GM21737 (cell line): ENCODE measurements at regions not wholly inside any gene's neighbourhood (a gene's known extent, or its start where the extent isn't known, plus 50 kb on each side); places are given as distances from the start of the nearest gene placed in this dataset.

Source experiments
- ATAC-seq: cut with Tn5 transposase; IDR thresholded peaks from one replicate; pipeline ENCODE4 v1.9.1; 2021; ENCODE audit warnings: mild to moderate bottlenecking, moderate library complexity; ENCODE audit not compliant: unreplicated experiment

DNA sequence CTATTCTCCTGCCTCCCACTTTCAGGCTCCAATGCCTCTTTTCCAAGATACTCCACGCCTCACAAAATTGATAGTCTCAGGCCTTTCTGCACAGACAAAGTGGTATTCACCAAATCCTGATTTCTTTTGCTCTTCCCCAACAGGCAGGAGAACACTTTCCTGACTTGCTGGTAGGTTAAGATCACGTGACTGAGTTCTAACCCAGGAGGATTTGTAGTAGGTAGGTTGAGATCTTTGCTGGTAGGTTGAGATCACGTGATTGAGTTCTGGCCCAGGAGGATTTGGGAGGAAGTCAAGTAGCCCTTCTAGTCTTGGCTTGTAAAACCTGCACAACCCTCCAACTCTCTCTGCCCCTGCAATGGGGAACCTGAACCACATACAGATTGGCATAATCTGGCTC, 741.5 kb downstream of the TYW1 start:
- ATAC-seq: no peak

DNA sequence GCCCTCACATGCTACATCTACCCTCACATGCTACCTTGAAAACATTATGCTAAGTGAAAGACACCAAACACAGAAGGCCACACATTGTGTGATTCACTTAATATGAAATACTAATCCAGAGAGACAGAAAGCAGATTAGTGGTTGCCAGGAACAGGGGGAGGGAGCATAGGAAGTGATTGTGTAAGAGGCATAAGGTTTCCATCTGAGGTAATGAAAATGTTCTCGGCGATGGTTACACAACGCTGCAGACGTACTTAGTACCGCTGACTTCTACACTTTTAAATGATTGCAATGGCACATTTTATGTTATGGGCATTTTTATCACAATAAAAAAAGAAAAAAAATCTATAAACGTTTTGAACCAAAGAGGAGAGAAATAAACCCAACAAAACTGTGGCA, 742.3 kb downstream of the TYW1 start:
- no peak for ATAC-seq

DNA sequence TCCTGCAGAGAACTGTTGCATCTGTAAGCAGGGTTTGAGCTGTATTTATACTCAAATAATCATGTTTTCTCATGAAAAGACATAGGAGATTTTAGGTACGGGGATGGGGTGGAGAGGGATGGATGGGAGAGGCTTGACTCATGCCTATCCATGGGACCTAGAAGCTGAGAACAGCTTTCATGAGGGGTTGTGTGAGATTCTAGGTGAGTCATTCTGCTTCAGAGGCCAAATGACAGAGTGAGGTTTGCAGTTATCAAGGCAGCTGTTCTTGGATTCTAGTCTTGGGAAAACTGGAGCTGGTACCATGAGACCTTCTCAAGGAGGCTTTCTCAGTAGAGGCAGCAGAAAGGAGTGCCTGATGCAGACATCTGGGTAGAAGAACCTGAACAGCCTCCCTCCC, 746.9 kb downstream of the TYW1 start:
- ATAC-seq: no peak

DNA sequence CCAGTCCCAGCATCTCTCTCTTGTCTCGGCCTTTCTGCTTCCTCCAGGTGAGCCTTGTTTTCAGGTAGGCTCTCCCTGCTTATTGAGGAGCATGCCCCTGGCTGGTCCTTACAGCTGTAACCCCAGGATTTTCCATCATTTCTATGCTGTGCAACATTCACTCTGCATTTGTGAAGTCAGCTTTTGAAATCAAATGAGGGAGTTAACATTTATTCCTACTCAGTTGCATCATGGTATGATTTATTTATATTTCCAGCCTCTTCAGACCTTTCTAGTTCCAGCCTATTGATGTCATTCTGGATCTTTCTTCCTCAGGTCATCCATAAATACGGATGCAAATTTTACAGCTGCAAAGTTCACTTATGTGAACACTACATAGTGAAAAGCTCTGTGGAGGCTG, 755.6 kb downstream of the TYW1 start:
- ATAC-seq: no peak

DNA sequence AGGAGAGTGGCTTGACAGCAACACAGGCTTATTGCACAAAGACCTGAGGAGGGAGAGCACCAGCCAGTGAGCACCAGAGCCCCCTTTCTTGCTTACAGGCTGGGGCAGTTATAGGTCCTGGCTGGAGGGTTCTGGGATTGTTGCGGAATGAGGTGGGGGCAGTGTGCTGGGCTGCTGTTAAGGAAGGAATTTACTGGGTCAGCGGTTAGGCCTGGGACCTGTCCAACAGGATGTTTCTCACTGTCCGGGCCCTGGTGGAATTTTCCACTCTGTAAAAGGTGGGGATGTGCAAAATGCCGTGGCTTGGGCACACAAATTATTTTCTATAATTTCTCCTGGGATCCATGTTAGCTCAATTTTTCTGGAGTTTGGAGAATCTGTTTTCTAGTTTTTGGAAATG, 757.3 kb downstream of the TYW1 start:
- ATAC-seq: no peak

DNA sequence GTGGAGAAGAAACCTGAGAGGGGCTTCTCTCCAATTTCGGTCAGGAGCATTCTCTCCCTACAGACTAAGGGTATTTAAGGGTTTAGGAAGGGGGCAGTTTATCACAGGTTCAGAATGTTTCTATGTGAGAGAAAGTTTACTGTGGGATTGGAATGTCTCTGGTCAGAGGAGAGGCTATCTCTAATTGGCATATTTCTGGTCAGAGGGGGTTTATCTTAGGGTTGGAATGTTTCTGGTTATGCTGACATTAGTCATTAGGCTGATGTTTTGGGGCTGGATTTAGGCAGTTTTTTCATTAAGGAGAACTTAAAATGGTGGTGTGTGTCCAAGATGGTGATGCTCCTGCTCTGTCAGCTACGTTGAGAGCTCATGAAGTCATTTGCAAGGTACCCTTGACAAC, 758.0 kb downstream of the TYW1 start:
- ATAC-seq: no peak

DNA sequence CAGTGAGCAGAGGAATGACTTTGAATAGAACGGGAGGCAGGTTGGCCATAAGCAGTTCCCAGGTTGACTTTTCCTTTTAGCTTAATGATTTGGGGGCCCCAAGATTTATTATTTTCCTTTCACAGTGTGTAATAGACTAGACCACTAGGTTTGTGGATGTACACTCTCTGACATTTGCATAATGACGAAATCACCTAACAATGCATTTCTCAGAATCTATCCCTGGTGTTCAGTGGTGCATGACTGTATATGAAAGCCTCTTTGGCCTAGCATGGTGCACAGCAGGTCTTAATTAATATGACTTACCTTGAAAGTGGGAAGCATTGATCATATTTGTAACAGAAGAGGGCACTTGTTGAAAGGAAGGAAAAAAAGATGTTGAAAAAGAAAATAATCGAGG, 761.9 kb downstream of the TYW1 start:
- no peak for ATAC-seq

DNA sequence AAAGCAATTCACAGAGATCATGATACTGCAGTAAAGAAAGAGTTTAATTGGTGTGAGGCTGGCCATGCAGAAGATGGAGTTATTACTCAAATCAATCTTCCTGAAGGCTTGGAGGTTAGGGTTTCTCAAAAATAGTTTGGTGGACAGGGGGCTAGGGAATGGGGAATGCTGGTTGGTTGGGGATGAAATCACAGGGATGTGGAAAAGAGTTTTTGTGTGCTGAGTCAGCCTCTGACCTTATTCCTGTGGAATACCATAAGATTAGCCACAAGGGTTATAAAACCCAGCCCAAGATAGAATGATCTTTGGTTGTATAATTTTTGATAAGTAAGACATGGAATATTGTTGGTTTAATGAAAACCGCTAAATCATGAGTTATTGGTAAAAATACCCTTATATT, 764.3 kb downstream of the TYW1 start:
- no peak for ATAC-seq

DNA sequence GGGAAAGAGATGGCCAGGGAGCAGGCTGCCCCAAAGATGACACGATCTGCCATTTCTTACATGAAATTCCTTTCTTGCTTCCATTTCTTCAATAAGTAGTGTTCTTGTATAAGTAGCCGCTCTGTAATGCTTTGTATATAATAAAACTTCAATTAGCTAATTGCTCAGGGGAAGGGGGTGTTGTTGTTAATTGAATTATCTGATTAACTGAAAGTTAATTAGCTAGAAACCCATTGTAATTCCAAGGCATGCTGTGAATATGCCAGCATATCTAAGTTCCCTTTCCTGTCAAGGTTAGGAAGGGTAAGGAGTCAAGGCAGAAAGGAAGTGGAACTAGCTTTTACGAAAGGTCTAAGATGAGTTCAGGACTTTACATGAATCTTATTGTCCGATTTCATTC, 765.9 kb downstream of the TYW1 start:
- ATAC-seq: no peak

DNA sequence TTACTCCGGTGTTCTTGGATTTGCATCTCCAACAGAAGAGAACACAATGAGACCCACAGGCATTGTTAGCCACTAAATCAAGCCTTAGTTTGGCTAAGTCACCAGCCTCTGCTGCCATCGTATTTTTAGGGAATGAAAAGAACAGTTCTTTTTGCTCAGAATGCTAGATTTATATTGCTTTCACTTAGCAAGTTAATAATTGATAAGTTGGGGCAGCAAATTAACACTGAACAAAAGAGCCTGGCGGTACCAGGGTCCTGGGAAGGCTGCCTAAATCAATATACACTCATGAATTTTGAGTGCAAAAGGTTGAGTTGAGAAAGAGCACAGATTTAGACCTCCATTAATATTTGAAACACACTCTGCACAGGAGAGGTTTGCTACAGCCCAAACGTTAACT, 767.7 kb downstream of the TYW1 start:
- no peak for ATAC-seq

DNA sequence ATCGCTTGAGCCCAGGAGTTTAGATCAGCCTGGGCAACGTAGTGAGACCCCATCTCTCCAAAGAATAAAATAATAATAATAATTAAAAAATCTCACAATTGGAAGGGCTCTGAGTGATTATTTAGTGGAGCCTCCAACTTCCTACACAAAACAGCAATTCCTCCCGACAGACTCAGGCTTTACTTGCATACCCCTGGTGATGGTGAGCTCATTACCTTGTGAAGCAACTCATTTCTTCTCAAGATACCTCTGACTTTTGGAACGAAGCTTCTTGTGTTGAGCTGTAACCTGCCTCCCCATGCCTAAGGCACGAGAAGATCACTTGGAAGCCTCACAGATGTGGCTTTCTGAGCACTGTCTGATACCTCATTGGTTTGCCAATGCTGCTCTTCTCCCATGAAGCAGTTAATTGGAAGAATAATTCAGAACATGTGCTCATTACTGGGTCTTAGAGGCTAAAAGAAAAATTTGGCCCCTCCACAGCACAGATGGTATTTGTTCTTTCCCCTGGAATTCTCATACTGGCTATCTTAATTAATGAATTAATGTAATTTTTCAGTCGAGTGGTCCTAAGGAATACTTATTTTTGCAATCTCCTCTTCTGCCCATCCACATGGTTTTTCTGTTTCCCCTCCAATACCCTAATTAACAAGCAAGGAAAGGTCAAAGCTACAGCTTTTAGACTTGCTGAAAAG, 769.0 kb downstream of the TYW1 start:
- no peak for ATAC-seq

DNA sequence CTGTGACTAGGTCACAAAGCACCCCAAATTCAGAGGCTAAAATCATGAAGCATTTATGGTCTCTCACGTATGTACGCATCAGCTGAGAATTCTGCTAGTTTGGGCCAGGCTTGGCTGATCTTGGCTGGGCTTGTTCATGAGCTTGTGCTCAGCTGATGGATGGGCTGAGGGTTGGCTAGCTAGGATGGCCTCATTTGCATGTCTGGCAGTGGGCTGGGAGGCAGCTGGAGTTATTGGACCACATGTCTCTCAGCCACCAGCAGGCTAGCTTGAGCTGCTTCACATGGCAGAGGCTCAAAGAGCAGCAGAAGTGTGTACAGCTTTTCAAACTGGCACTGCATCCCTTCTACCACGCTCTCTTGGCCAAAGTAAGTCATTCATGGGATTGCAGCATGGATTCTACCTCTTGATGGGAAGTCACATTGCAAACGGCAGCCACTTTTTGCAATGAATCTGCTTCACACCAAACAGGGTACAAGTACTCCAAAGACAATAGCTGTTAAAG, 770.3 kb downstream of the TYW1 start:
- no peak for ATAC-seq

DNA sequence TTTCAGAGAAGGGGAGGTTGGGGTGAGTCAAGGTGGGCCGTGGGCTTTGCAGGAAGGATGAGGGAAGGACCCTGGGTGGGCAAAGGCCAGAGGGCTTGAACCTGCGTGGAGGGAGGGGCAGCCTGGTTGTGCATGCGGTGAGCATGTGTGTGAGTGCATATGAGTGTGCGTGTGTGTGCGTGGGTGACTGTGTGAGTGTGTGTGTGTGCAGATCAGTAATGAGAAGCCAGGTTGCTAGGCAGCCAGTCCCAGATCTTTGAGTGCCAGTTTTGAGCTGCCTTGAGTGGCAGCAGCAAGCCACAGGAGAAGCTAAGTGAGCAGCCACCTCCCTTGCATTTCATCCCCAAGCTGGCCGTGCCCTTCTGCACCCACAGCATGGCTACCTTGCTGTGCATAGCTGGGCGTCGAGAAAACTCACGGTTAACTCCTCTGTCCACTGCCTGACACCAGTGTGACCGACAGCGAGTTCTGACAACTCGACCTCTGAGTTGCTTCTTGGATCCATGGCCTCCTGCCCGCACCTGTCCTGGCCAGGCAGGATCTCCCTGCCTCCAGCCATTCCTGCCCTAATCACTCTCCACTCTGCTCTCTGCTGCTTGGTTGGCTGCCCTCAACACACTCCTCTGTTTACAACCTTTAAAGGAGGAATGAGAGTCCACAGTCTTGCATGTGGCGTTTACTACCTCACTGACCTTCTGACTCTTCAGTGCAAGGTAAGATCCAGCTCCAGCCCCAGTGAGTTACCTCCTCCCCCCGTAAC, 775.4 kb downstream of the TYW1 start:
- ATAC-seq: no peak

DNA sequence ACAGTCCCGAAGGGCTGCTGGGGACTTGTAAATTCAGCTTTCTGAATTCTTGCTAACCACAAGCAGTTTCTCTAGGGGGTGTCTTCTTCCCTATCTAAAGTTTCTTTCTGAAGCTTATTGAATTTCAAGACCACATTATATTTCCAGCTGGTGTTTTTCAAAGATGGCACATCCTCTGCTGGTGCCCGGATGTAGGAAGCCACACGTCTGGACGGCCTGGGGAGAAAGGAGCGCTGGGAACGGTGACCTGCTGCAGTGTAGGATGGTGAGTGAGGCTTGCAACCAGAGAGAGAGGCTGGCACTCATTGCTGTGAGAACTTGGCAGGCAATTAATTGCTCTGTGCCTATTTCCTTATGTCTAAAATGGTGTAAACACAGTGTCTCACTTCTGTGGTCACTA, 776.4 kb downstream of the TYW1 start:
- no peak for ATAC-seq

DNA sequence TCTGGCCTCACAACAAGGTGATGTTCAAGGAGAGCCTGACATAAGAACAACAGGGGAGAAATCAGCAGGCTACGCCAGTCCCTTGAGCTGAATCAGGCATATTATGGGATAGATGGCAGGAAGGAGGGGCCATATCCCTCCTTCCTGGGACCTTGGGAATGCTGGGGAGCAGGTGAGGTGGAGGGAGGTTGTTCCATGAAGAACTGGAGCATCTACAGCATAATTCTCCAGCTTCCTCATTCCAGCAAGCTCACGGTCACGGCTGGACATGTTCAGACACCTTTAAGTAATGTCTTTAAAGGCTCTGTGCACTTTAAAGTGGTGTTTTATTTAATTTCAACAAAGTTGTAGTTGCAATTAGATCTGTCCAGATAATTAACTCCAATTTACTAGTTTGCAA, 780.5 kb downstream of the TYW1 start:
- no peak for ATAC-seq

DNA sequence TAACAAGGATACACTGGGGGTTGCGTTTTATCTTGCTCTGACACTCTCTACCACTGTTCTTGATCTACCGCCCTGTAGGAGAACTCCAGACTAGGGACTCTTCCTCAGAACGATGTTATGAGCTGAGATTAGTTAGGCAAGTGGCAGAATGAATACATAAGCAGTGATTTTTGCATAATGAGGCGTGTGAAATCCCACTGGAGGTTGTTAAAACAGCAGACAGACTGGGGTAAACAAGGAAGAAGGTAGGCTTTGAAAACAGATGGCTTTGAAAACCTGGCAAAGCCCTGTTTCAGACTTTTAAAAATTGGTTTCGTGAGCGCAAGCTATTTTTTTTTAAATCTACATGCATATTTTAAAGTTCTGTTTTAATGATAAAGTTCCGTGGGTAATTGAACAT, 785.2 kb downstream of the TYW1 start:
- no peak for ATAC-seq

DNA sequence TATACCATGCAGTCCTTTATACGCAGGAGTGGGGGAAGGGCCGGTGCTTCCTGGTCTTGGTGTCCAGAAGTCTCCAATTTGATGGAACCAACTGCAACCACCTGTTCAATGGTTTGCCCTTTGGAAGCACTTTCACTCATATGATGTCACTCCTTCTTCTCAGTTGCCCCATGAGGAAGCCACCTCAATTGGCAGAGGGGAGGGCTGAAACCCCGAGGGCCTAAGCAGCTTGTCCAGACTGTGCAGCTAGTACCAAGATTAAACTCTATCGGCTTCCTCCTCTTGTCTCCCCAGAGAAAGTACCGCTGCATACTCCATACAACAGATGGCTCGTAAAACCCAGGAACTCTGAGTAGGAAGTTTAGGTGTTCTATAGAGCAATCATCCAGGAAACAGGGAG, 789.4 kb downstream of the TYW1 start:
- no peak for ATAC-seq

DNA sequence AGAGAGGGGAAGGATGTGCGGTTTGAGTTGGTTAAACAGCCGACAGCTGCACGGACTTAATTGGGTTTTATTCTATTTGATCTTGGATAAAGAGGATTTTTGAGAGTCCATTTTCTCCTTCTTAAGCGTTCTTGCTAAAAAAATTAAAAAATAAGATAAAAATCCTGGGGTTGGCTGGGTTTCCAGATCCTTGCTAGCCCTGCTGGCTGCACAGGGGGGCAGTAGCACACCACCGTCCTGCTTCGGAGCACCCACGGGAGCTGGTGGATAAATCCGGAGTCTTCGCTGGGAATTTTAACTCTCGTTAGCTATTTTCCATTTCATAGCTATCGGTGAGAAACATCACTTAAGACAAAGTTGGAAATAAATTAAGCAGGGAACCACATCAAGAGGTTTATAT, 792.0 kb downstream of the TYW1 start:
- no peak for ATAC-seq

DNA sequence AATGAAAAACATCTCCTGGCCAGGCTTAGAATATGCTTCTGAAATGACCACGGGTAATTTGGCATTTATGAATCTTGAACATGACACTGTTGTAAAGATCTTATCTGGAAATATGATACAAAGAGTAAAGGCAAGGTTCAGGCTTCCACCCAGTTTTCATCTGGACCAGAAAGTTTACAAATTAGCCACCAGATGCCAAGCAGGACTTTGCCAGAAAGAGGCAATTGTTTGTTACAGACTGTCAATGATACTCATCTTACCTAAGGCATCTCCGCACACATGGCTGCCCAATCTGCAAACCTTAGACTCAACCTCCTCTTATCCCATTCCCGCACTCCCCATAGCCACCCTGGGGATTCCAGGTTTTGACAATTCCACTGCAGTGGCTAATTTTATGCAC, 795.3 kb downstream of the TYW1 start:
- no peak for ATAC-seq

DNA sequence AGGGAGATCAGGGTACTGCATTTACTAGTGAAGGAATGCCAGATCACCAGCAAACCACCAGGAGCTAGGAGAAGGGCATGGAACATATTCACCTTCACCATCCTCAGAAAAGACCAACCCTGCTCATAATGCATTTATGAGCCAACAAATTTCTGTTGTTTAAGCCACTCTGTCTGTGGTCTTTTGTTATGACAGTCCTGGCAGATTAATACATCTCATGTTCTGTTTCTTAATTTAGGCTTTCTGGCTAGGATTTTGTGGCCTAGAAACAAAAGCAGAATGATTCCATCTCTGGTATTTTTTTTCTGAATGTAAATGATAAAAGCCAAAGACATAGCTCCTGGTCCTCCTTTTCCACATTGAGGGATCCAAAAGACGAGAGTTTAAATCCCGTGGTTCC, 797.9 kb downstream of the TYW1 start:
- ATAC-seq: no peak

DNA sequence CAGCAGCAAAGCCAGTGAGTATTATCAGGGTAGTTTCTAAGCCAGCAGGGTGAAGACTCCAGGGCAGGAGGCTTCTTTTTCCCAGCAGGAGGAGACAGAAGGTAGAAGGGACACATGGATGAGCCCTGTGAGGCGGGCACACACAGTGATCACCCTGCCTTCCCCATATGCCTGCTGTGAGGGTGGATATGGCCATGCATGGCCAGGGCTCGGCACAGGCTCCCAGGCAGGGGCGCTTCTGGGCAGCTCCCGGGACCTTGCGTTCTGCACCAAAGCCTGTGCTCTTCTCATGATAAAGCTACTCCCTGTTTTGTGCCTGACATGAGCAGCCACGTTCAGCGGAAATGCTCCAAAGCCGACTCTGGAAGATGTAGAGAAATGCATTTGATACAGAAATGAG, 807.2 kb downstream of the TYW1 start:
- ATAC-seq: no peak

DNA sequence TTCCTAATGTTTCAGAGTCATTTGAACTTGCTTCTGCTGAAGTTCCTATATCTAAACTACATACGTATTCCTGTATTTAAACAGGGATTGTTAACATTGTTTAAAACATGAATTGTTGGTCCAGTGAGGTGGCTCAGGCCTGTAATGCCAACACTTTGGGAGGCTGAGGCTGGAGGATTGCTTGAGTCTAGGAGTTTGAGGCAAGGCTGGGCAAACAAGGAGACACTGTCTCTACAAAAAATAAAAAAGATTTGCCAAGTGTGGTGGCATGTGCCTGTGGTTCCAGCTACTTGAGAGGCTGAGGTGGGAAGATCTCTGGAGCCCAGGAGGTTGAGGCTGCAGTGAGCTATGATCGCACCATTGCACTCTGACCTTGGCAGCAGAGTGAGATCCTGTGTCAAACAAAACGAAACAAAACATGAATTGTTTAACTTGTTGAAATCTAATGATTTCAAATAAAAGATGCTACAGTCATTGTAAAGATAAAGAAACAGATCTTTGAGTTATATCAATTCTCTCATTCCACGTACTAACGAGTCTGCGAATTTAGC, 809.4 kb downstream of the TYW1 start:
- ATAC-seq: no peak
